IPS-NIHi11 (cell line): ENCODE measurements at regions not wholly inside any gene's neighbourhood (a gene's known extent, or its start where the extent isn't known, plus 50 kb on each side); places are given as distances from the start of the nearest gene placed in this dataset.
"Not testable (repeated sequence)": the region's sequence is repeated elsewhere in the genome, so short reads cannot be mapped to it uniquely, and the experiment has no call there.

Experiments used
- DNase-seq: peaks from one replicate; pipeline ENCODE4 v3.0.0; 2012; ENCODE audit warnings: mixed read lengths, low spot score

- DNase-seq: no peak
Observed at GRCh38 chr2:192544371-192544955, 349.7 kb upstream of the TMEFF2 start.

- DNase-seq: not testable (repeated sequence)
Observed at GRCh38 chr2:192542148-192543066, 347.7 kb upstream of the TMEFF2 start.

GRCh38 chr2:192539306-192539705 is 344.6 kb upstream of the TMEFF2 start:
- DNase-seq: no peak

- no peak for DNase-seq
Observed at GRCh38 chr2:192536922-192537624, 342.3 kb upstream of the TMEFF2 start.

- DNase-seq: no peak
Observed at GRCh38 chr2:192535956-192536921, 341.5 kb upstream of the TMEFF2 start.

- no peak for DNase-seq
Observed at GRCh38 chr2:192534072-192534471, 339.3 kb upstream of the TMEFF2 start.

GRCh38 chr2:192524642-192525251 is 330.0 kb upstream of the TMEFF2 start:
- not testable (repeated sequence) for DNase-seq

- DNase-seq: not testable (repeated sequence)
Observed at GRCh38 chr2:192524214-192524613, 329.5 kb upstream of the TMEFF2 start.

- DNase-seq: no peak
Observed at GRCh38 chr2:192515937-192516336, 321.2 kb upstream of the TMEFF2 start.

- no peak for DNase-seq
Observed at GRCh38 chr2:192513575-192513974, 318.8 kb upstream of the TMEFF2 start.

- not testable (repeated sequence) for DNase-seq
Observed at GRCh38 chr2:192507836-192508450, 313.2 kb upstream of the TMEFF2 start.

GRCh38 chr2:192500550-192501200 is 305.9 kb upstream of the TMEFF2 start:
- DNase-seq: peak; percentile 6

- DNase-seq: no peak
Observed at GRCh38 chr2:192499476-192499875, 304.7 kb upstream of the TMEFF2 start.

- no peak for DNase-seq
Observed at GRCh38 chr2:192498747-192499146, 304.0 kb upstream of the TMEFF2 start.

- DNase-seq: not testable (repeated sequence)
Observed at GRCh38 chr2:192488158-192488557, 293.4 kb upstream of the TMEFF2 start.

GRCh38 chr2:192487636-192488035 is 292.9 kb upstream of the TMEFF2 start:
- no peak for DNase-seq

- DNase-seq: no peak
Observed at GRCh38 chr2:192484903-192485302, 290.2 kb upstream of the TMEFF2 start.

GRCh38 chr2:192480984-192481383 is 286.3 kb upstream of the TMEFF2 start:
- no peak for DNase-seq

GRCh38 chr2:192473331-192473730 is 278.6 kb upstream of the TMEFF2 start:
- DNase-seq: no peak

GRCh38 chr2:192471982-192472381 is 277.2 kb upstream of the TMEFF2 start:
- DNase-seq: no peak
